G401.6 (cell line): ENCODE measurements at regions not wholly inside any gene's neighbourhood (a gene's known extent, or its start where the extent isn't known, plus 50 kb on each side); places are given as distances from the start of the nearest gene placed in this dataset.
A peak's percentile ranks its signal among the peaks of the same experiment; 100 is the strongest.
"Not testable (repeated sequence)": the region's sequence is repeated elsewhere in the genome, so short reads cannot be mapped to it uniquely, and the experiment has no call there.

Experiments
- FAIRE-seq: peaks from 2 replicates; lab custom pipeline; 2012; peaks lifted over from hg19 to GRCh38; lab: Jason Lieb, UNC

DNA sequence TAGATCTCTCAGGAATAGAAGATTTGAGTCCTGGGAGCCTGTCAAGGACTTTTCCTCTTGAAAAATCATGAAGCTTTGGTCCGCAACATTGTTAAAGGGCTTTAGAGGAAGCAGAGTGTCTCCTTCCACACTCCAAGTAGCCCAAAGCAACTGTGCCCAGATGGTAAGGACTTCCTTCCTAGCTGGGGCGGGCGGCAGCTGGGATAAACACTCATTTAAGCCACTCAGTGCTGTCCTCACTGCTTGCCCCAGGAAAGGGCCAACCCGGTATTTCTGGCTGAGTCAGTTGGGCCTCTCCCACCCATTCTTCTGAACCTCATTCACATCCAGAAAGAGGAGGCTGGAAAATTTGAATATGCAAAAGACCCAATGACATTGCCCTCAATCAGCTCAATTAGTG lies 144.3 kb downstream of the CHIC2 start:
- FAIRE-seq, result no peak

DNA sequence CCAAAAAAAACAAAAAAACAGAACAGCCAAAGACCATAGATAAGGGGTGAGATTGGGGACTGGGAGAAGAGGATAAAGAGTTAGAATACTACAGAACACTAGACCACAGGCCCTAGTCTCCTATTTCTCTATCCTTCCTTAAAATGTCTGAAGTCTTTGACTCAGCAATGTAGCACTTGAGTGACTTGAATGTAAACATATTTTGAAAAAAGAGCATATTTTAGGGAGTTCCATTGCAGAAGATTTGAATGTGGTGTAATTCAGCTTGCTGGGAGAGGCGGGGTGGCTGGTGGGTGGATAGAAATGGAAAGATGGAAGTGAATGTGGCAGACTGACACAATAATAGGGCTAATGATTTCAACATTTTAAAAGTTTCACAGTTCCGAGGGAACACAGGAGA lies 144.9 kb downstream of the CHIC2 start:
- no peak for FAIRE-seq

DNA sequence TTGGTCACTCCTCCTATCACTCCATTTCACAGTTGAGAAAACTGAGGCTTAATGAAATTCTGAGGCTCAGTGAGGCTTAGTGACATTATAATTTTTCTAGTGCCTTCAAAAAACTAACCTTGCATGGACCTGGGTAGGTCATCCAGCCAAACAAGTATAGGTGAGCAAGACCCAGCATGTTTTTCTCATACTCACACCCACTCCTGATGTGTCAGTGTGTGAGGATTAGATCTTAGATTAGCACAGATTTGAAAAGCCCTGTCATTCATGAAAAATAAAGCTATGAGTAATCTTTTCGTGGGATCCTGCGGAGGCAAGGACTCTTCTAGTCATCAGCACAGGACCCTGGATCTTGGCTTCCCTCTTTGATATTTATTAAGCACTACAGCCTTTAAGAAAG lies 146.7 kb downstream of the CHIC2 start:
- no peak for FAIRE-seq

DNA sequence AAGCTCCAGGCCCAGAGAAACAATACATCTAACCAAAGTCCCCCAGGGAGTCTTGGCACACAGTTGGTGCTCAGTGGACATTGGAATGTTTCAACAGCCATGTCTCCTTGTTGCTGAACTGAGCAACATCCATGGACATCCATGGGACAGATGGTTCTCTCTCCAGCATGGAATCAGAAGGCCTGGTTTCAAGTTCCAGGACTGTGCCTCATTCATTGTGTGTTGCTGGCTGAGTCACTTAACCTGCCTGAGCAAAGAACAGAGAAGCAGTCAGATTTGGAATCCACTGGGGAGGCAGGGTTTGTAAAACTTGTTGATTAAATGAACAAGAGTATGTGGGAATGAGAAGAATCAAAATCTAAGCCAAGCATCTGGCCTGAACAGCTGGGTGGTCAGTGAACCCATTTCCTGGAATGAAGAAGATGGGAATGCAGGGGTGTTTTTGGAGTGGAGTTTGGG lies 147.9 kb downstream of the CHIC2 start:
- no peak for FAIRE-seq

DNA sequence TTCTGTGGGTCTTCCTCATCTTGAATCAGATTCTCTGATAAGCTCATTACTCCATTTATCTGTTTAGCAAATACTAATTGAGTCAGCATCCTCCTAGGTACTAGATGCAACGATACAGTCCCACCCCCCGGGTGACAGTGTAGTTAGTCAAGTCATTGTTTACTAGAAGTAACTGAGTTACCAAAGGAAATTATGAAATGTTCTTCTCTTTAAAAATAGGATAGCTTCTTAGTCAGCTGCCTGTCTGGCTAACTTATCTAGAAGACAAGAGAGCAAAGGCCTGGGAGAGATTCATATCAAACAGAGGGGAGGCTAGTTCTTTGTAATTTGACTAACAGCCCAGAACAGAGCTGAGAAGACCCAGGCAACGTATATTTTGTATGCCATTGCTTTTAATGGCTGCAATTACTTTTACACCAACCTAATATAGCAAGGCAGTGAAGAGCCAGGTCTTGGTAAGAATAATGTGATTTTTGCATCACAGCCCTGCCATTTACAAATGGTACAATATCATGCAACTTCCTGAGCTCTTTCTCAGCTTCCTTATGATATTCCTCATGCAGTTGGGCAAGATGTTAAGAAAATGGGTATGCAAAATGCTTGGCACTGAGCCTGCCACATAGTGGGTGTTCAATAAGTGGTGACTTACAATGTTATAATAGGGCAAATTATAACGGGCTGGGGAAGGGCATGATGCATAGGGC lies 149.9 kb downstream of the CHIC2 start:
- FAIRE-seq, result no peak

DNA sequence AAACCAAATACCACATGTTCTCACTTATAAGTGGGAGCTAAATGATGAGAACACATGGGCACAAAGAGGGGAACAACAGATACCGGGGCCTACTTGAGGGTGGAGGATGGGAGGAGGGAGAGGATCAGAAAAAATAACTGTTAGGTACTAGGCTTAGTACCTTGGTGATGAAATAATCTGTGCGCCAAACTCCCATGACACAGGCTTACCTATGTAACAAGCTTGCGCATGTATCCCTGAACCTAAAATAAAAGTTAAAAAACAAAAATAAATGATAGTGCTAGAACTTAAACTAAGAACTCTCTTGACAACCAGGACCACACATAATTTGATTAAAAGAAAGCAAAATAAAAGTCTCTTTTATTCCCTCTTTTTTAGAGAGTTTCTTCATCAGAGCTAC lies 150.6 kb downstream of the CHIC2 start:
- FAIRE-seq, result no peak

DNA sequence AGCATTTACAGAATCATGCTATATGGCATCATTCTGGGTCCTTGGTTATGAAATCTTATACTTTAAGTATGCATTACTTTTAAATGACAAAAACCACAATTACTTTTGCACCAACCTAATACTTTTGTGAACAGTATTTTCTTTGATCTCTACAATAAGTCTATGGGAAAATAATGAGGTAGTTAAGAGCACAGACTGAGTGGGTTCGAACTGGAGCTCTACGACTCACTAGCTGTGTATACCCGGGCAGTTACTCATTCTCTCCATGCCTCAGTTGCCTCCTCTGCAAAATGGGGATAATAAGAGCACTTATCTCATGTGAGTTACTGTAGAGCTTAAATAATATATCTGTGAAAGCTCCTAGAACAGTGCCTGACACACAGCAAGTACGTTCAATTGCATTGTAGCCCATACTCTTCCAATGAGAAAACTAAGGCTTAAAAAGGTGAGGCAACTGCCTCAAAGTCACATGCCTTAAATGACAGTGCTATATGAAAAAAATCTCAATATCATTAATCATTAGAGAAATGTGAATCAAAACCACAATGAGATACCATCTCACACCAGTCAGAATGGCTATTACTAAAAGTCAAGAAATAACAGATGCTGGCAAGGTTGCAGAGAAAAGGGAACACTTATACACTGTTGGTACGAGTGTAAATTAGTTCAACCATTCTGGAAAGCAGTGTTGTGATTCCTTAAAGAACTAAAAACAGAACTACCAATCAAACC lies 151.5 kb downstream of the CHIC2 start:
- FAIRE-seq, result no peak

DNA sequence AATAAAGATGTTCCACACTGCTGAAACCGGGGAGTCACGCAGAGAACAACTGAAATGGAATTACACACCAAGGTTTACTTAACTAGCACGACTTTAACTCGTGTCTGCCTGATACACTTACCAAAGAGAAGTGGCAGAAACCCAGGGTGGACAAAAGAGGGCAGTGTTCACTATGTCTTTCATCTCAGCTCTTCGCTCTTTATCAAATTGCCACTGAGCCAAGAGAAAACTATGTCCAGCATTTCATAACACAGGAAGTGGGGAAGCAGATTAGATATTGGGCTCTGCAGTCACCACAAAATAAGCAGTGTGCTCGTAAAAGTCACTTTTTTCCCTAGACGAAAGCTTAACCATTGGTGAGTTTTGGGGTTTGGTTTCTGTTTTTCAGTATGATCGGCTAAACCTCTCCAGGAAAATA lies 155.7 kb downstream of the CHIC2 start:
- peak; percentile 83 for FAIRE-seq

DNA sequence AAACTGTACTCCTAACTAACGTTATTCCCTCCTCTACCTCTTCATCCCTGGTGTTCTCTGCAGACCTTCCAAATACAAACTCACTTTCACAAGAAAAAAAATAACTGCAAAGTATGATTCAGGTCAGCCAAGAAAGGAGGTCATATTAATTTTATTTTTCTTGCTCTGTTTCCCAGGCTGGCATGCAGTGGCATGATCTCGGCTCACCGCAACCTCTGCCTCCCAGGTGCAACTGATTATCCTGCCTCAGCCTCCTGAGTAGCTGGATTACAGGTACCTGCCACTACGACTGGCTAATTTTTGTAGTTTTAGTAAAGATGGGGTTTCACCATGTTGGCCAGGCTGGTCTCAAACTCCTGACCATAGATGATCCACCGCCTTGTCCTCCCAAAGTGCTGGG lies 156.6 kb downstream of the CHIC2 start:
- no peak for FAIRE-seq

DNA sequence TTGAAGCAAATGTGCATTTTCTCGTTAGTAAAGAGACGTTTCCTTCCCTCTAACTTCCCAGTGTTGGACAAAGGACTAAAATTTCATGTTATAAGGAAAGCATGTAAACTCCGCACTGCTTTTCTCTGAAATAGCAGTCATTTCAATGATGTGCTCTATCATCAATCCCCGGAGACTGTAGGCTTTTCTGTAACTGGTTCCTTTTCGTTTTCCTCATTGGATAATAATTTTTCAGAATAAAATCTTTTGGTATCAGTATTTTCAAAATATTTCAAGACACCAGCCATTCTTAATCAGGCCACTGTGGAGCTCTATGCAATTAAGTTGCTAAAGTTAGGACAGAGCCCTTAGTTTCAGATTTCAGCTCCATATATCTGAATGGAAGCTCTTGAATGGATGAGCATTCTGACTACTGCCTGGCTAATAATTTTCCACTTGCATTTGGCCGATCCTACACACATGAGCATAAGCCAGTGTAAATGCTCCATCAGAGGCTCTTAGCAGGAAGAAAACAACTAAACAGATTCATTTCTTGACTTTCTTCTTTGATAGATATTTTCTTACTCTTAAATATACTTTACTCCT lies 157.7 kb downstream of the CHIC2 start:
- no peak for FAIRE-seq

DNA sequence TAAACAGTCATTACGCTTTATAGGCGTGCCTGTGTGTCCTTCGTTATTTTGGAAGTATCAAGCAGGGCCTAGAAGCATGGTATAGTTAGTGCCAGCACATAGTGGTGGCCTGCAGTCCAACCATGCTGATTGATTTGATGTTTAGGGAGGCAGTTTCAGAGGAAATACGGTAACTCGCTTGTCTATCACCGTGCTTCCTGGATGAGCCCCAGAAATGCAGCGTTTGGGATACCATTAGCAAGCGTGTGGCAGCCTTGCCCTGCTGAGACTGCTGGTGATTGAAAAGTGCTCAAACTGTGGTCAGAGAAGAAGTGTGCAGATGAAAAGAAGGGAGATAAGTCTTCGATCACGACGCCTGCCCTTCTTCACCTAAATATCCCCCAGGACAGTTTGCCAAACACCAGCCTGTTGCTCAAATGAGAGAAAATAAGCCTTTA lies 158.4 kb downstream of the CHIC2 start:
- no peak for FAIRE-seq

DNA sequence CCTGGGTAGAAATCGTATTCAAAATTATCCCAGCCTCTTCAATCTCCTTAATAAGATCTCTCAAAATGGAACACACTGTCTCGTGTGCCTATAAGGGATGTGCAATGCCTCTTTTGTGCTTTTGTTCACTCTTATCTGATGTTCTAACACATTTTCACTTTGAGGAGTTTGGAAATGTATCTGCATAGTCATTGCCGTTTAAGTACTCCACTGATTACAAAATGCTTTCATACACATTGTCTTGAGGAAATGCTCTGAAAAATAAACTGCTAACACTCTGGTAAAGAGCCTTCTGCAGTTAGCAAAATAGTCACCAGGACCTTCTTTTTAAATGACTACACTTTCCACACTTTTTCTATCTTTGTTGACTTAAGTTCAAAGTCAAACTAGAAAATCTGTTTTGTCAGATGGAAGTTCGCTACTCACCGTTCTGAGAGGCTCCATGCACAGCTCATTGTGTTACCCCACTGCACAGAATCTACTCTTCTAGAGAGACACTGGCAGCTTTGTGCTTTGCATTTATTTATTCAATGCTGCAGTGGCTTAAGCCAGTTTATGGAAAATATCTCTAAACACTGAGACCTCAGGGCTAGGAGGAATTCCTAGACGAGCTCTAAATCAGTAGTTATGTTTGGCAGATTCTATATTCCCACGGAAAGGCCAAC lies 159.0 kb downstream of the CHIC2 start:
- FAIRE-seq, result no peak

DNA sequence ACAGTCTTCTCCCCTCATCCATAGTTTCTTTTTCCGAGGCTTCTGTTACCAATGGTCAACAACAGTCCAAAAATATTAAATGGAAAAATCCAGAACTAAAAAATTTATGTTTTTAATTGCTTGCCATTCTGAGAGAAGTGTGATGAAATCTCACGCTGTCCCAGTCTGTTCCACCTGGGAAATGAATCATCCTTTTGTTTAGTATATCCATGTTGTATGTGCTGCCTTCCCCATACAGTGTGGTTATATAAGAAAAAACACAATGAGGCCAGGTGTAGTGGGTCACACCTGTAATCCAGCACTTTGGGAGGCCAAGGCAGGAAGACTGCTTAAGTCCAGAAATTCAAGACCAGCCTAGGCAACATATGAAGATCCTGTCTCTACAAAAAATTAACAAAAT lies 161.6 kb downstream of the CHIC2 start:
- FAIRE-seq, result no peak

DNA sequence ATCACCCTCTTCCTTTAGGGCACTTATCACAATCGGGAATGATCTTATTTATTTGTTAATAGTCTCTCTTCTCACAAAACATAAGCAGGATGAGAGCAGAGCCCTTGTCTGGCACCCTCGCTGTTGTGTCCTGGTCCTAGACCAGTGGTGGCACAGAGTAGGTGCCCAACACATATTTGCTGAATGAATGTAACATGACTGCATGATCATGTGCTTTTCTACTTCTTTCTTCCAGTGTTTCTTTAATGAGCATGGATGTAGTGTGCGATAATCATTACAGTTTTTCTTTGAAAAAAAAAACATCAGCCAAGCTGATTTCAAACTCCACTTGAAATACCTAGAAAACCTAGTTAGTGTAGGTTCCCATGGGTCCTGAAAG lies 164.1 kb downstream of the CHIC2 start:
- no peak for FAIRE-seq

DNA sequence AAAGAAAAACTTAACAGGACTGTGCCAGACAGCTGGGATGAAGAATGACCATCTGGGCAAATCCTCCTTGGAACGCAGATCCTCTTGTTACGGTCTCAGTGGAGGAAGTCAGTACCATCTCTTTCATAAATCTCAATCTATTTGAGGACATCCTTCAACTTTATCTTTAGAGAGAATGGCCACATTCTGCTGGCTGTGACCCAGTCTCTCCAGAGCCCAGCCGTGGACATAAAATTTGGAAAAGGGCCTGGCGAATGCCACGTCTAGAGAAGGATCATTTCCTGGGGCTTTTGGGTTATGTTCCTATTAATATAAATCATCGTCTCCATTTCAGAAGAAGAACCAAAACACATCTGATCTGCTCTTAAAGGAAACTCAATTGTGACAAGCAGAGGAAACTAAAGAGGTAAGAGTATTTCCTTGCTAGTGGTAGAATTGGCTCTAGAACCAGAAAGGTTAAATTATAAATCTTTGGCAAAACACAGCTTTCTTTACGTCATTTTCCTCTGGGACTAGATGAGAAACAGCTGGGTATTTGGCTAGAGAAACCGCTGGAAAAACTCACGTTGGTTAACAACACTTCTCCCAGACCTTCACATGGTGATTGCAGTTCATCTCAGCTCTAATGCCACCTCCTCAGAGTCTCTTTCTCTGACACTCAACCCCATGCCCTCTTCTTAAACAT lies 164.7 kb downstream of the CHIC2 start:
- FAIRE-seq, result no peak

DNA sequence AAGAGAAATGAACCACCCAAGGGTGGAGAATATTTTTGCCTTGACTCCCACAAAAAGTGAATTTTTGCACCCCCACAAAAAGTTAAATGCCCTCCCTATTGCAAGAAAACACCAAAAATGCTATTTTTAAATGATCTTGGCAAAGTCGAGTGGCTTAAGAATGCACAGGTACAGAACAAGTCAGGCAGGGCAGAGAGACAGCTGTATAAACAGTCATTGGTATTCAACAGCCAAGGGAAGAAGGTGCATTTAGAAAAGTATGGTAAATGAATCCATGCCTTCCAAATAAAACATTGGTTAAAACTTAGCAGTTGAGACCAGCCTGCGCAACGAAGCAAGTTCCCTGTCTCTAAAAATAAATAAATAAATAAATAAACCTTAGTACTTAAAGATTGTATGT lies 169.3 kb downstream of the CHIC2 start:
- FAIRE-seq, result no peak

DNA sequence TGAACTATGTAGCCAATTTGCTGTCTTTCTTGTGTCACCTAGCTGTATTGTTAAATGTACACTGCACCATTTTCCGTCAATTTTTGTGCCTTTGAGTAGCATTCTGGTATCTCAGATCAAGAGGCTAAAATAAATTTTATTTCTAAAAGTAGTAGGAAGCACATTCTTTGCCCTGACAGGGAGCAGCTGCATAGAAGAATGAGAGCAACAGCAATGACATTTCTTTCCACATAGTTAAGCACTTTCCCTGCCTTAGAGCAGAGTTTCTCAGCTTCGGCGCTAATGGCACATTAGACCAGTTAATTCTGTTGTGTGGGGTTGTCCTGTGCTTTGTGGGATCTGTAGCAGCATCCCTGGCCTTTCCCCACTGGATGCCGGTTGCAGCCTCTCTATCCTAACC lies 173.9 kb downstream of the CHIC2 start:
- FAIRE-seq, result no peak

DNA sequence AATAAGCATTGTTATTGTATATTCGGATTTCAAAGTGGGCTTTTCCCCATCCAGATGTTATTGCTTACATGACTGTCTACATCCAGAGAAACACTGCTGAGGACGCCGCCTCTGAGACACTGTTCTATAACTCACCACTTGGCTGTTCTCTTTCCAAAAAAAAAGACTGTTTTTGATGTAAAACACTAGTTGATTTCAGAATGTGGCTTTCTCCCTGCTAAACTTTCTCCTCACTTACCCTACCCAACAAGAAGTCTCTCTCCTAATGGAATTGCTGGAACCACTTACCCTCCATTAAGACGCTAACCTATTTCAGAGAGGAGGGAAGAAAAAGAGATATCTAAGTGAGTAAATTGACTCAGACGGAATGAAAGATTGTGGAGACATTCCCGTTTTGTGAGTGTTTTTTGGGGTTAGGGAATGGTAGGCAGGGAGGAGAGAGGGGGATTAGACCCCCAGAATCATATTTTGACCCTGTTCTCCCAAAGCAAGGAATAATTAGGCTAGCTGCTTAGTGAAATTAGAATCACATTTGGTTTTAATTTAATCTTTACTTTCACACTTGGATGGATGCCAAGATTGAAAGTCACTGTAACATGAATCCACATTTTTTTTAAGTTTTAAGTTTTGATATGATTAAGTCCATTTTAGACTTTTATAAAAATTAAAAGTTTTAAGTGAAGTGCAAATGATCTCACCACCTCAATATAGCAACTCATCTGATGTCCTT lies 174.9 kb downstream of the CHIC2 start:
- no peak for FAIRE-seq

DNA sequence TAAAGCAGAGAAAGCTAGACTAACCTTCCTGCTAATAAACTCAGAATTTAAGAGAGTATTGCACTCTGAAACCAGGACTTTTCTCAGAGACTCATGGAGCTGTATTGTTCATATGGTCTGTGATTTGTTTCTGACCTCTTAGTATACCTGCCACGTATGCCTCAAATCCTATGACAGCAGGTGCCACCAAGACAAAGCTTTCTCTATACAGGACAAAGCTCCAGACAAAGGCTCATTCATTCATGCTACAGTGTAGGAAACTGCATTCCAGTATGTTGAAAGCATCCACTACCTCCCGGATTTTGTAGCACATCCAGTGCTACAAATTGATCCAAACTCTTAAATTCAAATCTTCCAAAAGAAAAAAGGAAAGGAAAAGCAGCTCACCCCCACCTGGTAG lies 178.3 kb downstream of the CHIC2 start:
- no peak for FAIRE-seq

DNA sequence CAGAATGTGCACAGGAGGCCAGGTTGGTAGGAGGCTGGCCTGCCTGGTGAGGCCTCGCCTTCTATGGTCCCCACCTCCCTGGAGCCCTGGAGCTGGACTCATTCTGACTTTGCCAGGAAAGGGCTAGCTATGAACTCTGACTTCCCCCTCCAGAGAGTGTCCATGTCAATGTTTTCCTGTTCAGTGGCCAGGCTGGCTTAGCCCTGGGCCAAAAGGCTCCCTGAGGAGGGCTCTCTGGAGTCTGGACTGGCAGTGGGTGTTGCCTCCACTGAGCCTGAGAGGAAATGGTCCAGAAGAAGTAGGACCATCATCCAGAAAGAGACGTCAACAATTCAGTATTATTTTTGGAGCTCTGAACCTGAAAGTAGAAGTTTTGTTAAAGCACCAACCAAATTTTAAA lies 178.7 kb downstream of the CHIC2 start:
- FAIRE-seq, result no peak

DNA sequence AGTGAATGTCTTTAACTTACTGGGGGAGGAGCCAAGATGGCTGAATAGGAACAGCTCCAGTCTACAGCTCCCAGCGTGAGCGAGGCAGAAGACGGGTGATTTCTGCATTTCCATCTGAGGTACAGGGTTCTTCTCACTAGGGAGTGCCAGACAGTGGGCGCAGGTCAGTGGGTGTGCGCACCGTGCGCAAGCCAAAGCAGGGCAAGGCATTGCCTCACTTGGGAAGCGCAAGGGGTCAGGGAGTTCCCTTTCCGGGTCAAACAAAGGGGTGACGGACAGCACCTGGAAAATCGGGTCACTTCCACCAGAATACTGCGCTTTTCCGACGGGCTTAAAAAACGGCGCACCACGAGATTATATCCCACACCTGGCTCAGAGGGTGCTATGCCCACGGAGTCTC lies 187.3 kb downstream of the CHIC2 start:
- not testable (repeated sequence) for FAIRE-seq

DNA sequence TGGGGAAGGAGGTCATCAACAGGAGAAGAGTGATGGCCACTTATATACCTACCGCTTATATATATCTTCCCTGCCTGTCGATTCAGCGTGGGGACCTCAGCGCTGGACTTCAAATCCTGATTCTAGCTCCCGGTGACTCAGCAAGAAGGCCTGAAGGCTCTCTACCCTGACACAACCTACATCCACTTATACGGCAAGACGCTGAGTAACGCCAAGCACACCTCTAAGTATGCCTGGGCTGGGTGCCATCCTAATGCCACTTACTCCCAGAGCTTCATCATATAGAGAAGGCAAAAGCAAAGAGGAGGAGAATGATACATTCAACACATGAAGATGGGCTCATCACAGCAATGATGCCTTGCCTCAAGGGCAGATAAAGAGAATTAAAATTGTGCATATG lies 198.3 kb downstream of the CHIC2 start:
- FAIRE-seq, result no peak
